GM19328 (cell line): ENCODE measurements at regions not wholly inside any gene's neighbourhood (a gene's known extent, or its start where the extent isn't known, plus 50 kb on each side); places are given as distances from the start of the nearest gene placed in this dataset.

ENCODE experiments used
- ATAC-seq: cut with Tn5 transposase; IDR thresholded peaks from one replicate; pipeline ENCODE4 v1.9.1; 2021; ENCODE audit warnings: mild to moderate bottlenecking, moderate library complexity; ENCODE audit not compliant: unreplicated experiment

- no peak for ATAC-seq
Measured at GRCh38 chr11:122062763-122063162, 53.3 kb downstream of the BLID start.

- ATAC-seq, result no peak
Measured at GRCh38 chr11:122059565-122059964, 56.5 kb downstream of the BLID start.

- no peak for ATAC-seq
Measured at GRCh38 chr11:122050021-122050690, 65.9 kb downstream of the BLID start.

DNA sequence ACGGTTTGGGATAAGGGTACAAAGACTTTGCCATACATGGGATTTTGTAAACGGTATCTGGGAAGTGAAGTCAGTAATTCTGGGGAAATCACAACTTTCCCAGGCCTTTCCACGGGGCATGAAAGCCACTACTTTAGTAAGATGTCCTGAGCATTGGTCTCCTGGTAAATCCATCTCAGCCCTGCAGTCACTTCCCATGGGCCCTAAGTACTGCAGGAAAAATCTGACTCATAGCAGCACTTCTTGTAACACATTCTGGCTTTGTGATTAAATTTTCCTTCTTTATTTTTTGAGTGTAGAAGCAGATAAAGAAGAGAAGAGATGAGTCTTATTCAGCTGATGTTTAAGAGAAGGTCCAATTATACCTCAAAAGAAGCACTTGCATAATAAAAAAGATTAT lies 67.6 kb downstream of the BLID start:
- ATAC-seq, result no peak

DNA sequence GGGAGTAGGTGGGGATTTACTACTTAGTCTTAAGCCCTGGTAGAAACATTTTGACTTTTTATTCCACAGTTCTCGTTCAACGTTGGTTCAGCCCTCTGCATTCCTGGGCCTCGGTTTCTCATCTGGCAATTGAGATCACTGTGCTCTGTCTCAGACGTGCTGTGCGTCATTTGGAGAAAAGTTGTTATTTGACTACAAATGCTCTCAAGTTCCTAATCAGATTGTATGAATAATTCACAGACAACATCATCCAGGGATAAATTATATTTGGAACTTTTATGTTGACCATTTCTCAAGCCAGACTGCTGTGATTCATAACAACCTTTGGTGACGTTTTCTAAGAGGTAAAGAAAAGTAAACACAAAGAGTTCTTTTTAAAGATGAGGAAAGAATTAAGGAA lies 69.2 kb downstream of the BLID start:
- no peak for ATAC-seq

DNA sequence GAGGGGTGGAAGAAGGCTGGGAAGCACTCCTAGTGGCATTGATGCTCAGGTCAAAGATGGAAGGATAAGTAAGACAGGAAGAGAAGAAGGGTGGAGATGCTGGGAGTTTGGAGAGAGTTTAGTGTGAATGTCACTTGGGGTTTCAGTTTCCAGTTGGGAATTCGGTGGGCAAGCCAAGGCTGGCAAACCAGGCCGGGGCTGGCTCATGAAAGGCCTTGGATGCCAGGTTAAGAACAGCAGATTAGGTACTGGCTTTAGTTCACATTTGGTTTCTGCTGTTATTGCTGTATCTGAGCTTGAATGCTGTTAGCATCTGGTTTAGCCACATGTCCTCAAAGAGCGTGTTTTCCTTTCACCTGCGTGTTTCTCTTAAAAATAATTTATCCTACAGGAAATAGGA lies 69.6 kb downstream of the BLID start:
- no peak for ATAC-seq

GRCh38 chr11:122045181-122045586 lies 70.8 kb downstream of the BLID start:
- ATAC-seq, result no peak

GRCh38 chr11:122044086-122044485 lies 71.9 kb downstream of the BLID start:
- ATAC-seq, result no peak

- ATAC-seq, result no peak
Measured at GRCh38 chr11:122042981-122043380, 73.0 kb downstream of the BLID start.

DNA sequence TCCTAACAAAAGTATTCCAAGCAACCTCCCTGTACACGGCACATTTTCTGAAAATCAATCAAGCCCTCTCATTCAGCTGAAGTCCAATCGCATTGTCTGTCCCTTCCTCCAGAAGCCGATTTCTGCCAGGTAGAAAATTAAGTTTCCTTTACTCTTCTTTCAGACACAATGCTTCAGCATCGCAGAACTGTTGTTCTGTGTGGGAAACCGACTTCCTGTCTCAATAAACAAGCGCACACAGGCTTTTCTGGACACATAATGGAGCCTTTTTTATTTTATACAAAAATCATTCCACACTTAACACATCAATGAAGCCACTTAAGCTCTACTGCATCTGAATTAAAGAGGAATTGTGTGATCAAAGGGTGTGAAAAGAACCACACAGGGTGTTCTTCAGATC lies 75.6 kb downstream of the BLID start:
- no peak for ATAC-seq

DNA sequence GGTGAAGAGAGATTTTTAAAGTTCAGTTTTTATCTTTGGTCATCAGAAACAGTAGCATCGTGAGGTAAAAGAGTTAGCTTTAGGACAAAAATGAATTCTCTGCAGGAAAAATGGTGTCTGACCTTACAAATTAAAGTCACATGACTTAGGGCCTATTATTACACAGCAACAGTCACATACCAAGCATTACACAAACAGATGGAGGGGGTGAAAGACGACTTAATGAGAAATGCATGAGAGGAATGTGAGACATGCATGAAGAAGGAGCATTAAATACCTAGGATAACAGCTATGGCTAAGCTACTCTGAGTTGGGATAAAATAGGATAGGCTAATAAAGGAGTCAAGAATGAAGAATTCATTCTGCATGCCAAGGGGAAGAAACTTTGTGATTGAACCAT lies 77.5 kb downstream of the BLID start:
- ATAC-seq, result no peak

- no peak for ATAC-seq
Measured at GRCh38 chr11:122037911-122038310, 78.1 kb downstream of the BLID start.

- no peak for ATAC-seq
Measured at GRCh38 chr11:122036493-122036892, 79.5 kb downstream of the BLID start.

GRCh38 chr11:122036018-122036417 lies 80.0 kb downstream of the BLID start:
- no peak for ATAC-seq

DNA sequence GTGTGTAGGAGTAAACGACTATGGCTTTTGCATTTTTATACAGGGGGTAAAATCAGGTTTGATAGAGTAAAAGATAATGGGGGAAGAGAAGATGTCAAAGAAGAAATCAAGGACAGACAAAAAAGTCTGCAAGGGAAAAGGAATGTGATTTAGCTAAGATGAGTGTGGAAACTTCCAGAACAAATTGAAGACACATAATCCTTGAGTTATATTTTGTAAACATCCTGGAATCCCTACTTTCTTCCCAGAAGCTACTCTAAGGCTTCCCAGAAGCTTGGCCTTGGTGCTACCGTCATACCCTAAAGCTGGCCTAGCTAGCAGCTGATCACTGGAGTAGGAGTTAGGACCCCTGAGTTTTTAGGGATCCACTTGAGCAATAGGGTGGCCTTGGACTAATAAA lies 82.4 kb downstream of the BLID start:
- no peak for ATAC-seq

- no peak for ATAC-seq
Measured at GRCh38 chr11:122033193-122033592, 82.8 kb downstream of the BLID start.

DNA sequence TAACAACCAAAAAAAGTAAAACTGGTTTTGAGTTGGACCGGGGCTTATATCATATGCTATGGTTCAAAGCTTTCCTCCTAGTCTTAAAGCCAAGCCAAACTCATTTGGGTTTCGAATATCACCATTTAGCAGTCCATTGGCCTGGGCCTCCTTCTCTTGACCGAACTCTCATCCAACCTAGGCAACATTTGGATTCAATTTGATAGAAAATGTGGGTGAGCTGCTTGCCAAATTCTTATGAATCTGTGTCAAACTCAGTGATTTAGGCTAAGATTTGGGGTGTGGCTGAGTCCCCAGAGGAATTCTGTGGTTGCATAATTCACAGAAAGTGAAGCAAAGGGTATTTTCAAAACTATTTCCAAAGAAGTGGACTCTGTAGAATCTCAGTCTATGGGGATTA lies 83.7 kb downstream of the BLID start:
- ATAC-seq, result no peak

GRCh38 chr11:122031813-122032212 lies 84.2 kb downstream of the BLID start:
- ATAC-seq, result no peak

DNA sequence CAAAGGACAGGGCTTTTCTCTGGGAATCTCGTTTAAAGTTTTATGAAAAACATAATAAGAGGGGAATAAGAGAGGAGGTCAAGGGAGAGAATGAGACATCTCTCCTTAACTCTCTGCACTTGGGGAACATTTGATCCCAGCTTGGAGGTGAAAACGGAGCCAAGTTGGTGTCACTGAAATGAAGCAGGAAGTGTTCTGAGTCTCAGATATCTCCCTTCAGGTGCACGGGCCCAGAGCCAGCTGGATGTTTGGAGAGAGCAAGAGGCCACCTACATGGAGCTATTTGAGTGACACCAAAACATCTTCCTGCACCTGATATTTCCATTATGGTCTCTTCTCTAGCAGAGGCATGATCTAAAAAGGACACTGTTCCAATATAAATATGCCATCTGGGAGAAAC lies 85.7 kb downstream of the BLID start:
- no peak for ATAC-seq

DNA sequence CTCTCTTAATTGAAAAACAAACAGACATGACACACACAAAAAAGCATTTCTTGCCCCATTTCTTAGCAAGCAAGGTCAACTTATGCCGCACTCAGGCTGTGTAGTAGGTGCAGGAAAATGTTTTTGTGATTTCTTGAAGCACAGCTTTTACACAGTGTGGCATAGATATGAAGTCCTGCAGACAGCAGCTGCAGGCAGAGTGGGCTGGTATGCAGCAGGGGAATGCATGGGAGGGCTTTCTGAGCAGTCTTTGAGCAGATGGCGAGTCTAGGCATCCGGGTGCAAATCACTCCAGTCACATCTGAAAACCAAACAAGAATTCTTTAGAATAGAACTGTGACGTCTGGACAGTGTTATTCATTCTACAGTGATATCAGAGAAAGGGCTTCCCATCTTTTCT lies 87.5 kb downstream of the BLID start:
- ATAC-seq, result no peak

GRCh38 chr11:122028036-122028435 lies 88.0 kb downstream of the BLID start:
- no peak for ATAC-seq

GRCh38 chr11:122025757-122026156 lies 90.3 kb downstream of the BLID start:
- no peak for ATAC-seq

DNA sequence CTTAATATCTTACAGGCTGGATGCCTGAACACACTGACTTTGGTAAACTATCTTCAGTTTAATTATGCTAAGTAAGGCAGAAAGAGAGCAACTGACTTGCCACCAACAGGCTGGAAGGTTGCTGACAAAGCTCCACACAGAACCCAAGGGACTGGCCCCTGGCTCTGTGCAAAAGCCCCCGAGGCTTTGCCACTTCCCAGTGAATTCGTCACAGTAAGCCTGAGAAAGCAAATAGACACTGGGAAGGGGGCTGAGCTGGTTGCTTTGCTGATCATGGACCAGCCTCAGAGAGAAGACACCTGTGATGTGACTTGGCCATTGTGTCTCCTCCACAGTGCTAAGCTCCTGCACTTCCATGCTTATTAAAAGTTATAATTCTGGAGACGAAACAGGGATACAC lies 91.7 kb downstream of the BLID start:
- ATAC-seq, result no peak
